ENCODE measurements at regions not wholly inside any gene's neighbourhood (a gene's known extent, or its start where the extent isn't known, plus 50 kb on each side); places are given as distances from the start of the nearest gene placed in this dataset.

DNA sequence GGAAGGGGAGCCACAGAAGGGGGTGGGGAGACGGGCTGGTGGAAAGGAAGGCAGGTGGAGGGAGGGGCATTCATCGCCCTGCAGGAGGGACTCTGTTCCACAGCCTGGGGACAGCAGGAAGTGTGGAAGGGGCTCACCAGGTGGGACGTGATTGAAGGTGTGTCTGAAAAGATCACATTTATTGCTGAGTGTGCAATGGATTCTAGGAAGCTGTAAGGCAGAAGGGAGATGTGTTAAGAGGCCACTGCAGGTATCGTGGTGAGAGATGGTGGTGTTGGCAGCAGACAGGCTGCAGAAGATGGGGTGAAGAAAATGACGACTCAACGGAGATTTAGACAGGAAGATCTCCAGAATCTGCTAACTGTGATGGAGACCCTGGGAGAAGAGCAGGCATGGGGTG, 537.4 kb downstream of the MN1 start:
- no peak for DNase-seq

DNA sequence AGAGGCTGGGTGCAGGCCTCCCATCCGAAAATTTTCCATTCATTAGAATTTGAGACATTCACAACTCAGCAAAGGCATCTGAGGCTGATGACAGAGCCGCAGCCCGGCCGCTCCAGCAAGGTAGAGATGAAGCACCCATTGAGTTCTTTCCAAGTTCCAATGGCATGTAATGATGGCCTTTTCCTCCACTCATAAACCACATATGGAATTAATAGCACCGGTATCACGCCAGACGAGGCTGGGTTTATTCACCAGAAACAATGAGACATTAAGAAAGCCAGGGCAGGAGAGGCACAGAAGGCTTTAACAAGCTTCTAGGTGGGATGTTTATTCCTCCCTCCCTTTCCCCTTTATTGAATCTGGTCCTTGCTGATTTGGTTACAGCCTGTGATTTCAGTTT, 534.4 kb downstream of the MN1 start:
- DNase-seq: no peak

DNA sequence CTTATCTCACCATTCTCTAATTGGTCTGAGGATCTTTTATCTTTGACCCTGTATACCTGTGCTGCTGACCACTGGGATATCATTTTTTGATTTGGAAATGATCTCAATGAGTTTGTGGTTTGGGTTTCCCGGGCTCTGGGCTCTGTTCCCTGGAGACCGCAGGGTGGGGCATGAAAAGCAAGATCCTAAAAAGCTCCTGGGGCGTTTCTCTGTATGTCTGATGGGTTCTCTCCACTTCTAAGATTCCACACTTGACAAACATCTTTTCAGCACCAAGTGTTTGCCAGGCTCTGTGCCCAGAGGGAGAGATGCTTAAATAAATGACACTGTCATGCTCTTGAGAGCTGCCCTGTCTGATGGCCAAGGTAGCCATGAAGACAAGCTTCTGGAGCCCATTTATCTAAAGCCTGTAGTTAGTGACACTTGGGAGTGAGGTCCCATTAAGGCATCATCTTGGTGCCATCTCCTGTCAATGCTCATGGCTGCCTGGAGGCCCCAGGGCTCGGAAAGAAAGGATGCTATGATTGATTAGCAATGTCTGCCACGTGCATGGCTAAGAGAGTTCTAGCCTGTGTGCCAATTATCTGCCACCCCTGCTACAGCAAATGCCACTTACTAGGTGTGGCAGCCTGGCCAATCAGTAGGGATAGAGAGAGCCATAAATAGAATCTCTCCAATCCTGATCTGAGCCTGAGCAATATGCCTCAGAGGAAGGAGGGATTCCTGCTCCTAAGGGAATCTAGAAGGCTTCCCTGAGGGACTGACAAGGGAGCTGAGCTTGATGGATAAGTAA, 531.6 kb downstream of the MN1 start:
- no peak for DNase-seq

DNA sequence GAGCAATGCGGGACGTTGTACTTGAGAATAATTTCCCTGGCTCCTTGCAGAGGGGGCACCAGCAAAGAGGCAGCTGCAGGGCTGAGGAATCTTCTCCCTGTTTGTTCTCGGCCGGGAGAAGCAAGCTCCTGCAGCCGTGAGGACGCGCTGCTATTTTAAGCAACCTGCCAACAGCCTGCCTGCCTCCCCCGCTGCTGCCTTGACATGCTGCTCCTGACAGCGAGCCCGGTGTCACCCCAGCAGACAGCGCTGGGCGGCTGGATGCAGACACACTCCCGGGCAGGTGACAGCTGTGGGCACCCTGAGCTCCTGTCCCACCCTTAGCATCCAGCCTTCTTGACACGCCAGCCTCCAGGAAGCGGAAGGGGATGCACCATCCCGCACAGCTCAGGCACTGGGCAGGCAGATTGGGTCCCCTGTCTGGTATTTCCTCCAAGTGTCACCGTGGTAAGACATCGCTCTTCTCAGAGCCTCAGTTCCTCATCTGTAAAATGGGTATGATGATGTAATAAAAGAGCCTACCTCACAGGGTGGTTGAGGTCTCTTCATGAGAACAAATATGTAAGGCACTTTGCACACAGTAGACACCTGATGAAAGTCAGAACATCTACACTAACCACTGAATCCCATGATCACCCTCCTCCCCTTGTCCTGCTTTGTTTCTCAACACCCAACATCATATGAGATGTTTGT, 530.6 kb downstream of the MN1 start:
- no peak for DNase-seq

DNA sequence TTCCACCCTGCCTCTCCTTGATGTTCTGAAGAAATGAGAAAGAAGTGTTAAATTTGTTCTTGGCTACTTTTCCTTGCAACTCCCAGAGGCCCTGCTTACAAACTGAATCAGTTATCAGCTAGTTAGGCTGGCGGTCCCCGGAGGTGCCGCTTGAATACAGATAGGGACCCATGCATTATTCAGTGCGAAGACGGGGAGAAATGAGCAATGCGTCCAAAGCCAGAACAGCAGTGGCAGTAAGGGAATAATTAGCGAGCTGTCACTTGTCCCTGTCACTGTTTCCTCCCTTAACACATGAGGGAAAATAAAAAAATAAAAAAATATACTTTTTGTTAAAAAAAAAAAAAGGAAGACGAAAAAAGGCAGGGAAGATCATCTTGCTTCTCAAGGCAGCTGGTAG, 528.1 kb downstream of the MN1 start:
- DNase-seq: no peak

DNA sequence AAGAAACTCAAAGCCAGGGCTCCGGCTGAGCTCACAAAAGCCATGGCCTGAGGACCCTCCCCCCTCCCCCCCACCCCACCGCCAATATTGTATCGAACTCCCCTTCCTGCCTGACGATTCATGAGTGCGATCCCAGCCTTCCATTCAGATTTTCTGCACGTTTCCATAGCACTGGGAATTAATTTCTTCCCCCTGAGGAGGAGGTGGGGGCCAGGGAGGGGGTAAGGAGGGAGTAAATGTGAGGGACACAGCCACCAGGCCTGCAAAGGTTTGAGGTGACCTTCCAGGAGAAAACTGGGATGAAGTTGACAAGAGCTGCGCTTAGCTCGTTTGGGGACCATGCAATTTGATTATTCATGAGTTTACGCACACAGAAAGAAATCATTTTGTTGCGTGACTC, 527.7 kb downstream of the MN1 start:
- DNase-seq: no peak

DNA sequence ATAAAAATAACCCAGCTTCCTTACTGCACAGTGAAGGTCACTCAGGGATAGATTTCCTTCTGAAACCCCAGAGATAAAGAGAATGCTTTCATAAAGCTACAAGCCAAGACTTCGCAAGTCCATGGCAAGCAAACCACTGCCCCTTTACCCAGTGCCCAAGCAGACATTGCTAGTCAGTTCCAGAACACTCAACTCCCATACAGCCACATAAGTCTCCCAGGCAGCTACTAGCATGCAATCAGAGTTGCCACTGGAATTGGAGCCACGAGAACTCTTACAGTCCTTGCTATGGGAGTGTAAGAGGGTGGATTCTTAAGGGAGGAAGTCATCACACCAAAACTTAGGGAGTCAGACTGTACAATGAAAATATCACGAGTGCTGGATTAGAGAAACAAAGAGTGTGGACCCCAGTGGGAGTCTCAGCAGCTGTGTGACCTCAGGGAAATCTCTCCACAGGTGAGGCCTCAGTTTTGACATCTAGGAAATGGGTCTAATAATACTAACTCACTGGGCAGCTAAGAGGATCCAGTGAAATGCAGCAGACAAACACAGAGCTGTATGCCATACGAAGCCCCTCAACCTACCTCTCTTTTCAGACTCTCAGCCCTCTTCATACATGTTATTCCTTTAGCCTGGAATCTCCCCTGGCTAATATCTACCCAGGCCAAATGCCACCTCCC, 526.6 kb downstream of the MN1 start:
- DNase-seq: no peak

DNA sequence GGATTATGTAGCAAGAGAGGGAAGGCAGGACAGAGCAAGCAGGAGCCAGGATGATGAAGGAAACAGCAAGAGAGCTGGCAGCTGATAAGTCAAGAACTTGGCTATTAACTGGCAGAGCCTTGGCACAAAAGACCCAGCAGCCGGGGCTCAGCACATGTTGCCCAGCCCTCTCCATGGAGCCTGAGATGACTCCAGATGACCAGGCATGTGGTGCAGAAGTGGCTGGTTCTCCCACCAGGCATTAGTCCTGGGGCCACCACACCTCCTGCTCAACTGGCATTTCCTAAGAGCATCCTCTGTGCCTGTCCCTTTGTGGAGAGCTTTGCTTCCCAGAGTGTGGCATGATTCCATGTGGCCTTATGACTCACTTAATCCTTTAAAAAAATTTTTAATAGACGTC, 522.6 kb downstream of the MN1 start:
- DNase-seq: no peak

DNA sequence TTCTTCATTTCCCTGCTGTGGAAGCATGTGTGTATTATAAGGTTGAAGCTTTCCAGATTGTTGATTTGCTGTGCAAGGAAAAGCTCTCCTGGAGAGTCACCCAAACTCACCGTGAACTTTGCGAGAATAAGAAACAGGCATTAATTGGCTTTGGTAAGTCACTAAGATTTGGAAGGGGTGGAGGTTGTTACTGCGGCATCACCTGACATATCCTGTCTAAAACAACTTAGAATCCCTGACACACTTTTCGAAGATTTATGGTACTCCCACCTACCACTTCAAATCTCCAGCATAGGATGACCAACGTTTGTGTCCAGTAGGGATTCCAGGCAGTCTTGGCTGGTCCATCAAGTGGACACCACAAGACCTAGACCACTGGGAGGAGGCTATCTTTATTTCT, 518.3 kb downstream of the MN1 start:
- DNase-seq: no peak

DNA sequence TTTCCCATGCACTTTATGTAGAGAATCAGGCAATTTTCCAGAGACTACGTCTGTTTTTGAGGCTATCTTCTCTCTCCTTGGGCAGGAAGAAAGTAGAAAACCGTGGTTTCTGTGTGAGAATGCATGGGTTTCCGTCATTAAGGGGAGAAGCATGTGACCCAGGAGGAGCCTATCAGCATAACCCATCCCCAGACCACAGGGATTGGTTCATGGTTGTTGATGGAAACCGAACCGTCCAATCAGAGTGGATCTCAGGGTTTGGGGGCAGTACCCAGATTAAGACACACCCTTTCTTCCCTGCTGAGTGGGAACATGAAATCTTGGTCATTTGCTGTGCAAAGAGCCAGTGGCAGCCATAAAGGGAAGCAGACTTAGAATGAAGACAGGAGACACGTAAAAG, 517.8 kb downstream of the MN1 start:
- DNase-seq: no peak

DNA sequence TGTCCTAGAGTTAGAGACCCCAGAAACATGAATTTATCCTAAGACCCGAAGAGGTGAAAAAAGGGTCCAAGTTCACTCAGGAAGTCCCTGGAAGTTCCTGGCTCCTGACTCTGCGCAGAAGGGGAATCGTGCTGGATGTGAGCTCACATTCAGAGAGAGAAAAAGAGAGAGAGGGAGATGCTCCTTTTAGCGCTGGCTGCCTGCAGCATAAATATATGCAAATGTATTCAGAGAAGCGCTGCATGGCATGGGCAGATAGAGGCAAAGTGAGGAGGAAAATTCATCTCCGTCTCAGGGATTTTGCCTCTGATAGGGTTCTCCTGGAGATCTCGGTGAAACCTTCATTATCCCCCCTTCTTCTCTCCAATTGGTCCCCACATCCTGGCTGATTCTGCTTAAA, 517.2 kb downstream of the MN1 start:
- no peak for DNase-seq

DNA sequence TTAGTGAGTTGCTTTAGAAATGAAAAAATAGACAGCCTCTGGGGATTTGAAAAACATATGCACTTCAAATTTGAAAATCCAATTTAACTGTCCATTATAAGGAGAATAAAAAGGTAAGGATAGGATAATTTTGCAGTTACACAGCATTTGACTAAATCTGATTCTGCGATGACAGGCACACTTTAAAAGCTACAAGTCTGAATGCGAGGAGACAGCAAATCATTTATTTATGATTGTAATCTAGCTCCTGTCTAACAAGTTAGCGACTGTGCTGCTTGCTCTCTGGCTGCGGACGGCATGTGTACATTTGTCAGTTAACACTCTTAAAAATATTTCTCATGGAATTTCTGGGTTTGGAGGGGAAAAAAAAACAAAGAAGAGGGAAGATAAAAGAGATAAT, 514.8 kb downstream of the MN1 start:
- DNase-seq: no peak

DNA sequence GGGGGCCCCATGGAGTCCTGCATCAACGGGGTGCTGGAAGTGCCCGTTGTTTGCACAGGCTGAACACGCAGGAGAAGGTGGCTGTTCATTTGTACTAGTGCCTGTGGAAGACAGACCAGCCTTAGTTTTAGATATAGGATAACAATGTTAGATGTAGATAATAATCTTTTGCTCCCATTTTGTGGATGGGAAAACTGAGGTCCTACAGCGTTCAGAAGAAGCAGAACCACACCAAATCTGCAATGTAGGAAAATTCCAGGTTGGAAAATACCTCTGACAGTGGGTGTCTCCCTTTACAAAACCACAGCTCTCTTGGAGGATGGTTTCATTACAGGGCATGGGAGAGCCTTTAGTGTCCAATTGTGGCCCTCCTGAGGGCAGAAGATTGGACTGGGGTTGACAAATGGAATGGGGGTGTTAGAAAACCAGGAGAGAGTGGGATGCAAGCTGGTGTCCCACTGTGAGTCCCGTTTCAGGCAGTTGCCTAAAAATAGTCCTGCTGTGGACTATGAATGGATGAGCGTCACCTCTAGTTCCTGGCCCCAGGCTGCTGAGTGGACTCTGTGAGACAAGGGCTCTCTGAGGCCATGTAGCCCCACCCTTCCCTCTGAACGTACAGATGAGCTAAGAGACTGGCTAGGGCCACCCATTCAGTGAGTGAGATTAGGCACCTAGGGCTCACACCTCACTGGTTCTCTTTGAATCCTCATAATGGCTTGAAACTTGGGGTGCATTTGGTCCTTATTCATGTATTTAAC, 508.8 kb downstream of the MN1 start:
- no peak for DNase-seq

DNA sequence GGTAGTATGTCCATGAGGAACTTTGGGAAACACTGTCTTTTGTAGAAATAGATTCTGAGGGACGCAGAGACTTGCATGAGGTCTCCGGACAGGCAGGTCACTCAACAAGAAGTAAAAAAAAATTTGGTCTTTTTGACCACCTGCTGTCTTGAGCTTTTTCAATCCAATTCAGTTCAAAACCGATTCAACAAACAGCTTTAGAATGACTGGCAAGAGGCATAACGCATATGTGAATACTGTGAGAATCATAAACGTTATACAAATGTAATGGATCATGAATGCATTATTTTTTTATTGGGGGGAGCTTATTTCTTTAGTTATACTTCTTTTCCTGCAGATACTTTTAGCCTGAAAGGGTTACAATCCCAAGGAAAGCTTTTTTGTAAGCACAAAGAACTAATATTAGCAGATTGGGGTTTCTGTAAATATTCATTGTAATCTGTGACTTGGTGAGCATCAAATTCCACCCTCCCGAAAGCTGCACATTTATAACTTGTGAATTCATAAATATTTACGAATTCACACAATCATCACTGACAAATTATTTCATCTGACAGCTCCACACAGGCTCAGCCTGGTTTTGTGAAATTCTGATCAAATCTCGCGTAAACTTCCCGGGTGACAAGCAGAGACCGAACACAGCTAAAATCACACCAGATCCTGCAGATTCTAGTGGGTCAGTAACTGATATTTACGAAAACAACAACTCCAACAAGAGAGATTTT, 507.7 kb downstream of the MN1 start:
- DNase-seq: no peak

DNA sequence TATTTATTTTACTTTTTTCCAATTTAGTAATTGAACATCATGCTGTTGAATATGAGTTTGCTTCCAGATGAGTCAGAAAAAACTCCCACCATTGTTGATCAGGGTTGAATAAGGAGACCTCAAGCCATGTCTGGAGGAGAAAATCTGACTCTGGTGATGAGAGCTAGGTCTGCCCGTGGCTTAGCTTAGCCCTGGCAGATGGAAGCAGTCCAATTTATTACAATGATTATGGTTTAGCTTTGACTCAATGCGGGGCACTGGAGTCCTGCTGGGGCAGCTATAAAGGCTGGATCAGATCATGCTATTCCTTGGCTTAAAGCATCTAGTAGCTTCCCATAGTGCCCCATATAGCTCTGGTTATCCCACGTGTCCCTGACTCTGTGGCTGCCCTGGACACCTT, 506.5 kb downstream of the MN1 start:
- DNase-seq: no peak

DNA sequence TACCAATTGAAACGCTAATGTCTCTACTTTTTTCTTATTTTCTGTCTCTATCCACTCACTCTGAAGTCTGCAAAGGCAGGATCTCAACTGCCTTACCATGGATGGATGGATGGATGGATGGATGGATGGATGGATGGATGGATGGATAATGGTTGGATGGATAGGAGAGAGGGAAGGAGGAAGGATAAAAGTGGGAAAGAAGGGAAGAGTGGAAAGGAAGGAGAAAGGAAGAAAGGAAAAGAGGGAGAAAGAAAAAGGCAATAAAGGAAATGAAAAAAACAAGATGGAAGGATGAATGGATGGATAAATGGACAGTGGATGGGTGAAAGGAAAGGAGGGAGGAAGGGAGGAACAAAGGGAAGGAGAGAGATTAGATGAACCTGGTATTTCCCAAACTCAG, 506.0 kb downstream of the MN1 start:
- no peak for DNase-seq

DNA sequence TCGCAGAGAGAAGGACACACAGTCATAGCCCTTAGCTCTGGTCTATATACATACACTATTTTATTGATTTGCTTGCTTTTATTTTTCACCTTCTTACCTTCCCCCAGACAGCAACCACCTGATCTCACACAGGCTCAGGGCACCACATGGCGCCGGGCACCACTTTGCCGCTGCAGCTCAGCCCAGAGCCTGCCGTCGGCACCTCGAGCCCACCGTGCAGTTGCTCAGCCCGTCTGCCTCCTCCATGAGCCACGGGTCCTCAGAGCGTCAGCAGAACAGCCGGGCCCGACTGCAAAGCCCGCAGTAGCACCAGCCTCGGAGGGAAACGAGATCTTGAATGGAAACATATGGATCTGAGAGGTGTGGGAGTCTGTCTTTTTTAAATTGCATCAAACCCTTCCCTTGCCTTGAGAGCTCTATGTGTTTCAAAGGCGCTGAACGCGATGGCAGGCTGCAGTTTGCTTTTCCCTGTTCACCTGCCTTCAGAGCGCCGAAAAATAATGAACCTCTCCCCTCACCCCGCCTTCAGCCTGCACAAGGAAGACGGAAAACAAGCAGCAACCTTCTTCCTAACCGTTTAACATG, 505.4 kb downstream of the MN1 start:
- no peak for DNase-seq

DNA sequence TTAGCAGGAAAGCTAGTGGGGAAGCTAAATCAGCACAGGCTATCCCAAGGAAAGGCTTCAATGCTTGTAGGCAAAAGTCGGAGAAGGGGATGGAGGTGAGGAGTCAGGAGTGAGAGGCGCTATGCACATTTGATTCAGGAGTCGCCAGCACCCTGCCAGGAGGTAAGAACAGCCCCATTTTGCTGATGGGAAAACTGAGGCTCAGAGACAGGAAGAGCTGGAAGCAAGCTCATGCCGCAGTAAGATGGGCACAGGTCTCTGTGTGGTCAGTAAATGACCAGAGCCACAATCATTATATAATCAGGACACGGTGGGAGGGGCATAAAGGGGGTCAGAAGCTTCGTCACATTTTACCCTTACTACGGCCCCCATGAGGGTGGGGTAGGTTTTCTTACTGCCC, 504.4 kb downstream of the MN1 start:
- no peak for DNase-seq

DNA sequence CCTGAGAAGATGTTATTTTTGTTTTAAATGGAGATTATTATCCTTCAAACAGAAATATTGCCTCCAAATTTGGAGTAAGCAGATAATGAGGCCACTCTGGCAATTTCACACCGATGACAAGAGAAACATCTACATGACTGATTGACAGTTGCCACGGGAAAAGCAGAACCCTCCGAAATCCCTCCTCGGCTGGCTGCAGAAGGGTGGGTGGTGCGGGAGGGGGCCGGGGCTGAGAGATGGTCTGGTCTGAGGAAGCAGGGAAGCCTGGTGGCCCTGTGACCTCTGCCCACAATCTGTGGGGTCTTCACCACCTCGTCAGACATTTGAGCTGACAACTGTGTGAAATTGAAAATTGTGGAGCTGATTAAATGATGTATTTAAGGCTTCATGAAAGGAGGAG, 503.2 kb downstream of the MN1 start:
- DNase-seq: no peak

DNA sequence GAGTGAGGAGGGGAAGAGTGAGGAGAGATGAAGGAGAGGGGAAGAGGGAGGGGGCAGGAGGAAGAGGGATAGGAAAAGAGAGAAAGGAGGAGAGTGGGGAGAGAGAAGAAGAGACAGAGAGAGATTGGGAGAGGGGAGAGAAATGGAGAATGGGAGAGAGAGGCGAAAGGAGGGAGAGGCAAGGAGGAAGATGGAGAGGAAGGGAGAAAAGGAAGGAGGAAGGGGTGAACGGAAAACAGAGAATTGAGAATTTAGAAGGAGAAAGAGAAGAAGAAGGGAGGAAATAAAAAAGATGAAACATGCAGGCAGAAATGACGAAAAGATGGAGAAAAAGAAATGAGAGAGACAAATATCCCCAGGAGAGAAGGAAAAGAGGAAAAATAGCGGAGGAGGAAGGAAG, 502.8 kb downstream of the MN1 start:
- no peak for DNase-seq

DNA sequence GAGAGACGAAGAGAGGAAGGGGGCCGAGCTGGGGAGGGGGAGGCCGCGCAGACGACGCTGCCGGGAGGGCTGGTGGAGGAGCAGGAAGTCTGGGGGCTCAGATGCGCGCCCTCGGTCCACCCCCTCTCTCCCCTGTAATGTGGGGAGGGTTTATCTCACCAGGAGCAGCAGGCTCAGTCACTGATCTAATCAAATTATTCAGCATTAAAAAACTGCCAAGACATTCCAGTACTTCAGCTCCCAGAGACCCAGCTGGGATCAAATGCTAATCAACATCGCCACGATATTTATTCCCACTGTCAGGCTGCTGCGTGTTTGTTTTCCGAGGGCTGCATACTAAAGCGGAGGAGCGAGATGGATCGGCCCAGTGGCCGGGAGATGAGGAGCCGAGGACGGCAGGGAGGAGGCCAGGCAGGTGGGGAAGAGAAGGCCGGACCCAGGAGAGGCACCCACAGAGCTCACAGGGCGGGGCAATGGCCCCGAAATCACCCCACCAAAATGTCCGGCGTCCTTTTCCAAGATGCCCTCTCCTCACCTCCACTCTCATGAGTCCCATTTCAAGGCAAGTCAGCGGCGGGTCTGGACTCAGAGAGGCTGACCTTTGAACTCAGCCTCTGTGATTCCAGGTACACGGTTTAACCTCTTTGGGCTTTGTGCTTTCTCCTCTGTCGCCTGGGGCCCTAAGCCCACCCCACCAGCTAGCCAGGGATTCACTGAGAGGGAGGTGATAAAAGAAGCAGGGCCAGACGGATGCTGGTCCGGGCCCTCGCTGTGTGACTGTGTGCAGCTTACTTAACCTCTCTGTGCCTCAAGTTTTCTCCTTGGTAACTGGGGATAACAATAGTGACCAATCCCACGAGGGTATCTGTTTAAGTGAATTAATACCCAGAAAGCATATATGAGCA, 502.1 kb downstream of the MN1 start:
- DNase-seq: no peak

All from NCI-H748 treated with DMSO at 0.1 percent for 48 hours (cell line).